T-helper 9 cell (primary cell): ENCODE measurements at regions not wholly inside any gene's neighbourhood (a gene's known extent, or its start where the extent isn't known, plus 50 kb on each side); places are given as distances from the start of the nearest gene placed in this dataset.

Source experiments
- DNase-seq: peaks from one replicate; pipeline ENCODE4 v3.0.0-alpha.2; 2020

- DNase-seq: no peak
These were observed 167.5 kb upstream of the UMPS start for GRCh38 chr3:124562769-124563168.

- DNase-seq: no peak
These were observed 166.9 kb upstream of the UMPS start for GRCh38 chr3:124563376-124563775.

GRCh38 chr3:124565013-124565412 is 165.2 kb upstream of the UMPS start:
- DNase-seq: peak; percentile 32

GRCh38 chr3:124565551-124565950 is 164.7 kb upstream of the UMPS start:
- no peak for DNase-seq

GRCh38 chr3:124566701-124567100 is 163.6 kb upstream of the UMPS start:
- DNase-seq: no peak

- no peak for DNase-seq
These were observed 163.1 kb upstream of the UMPS start for GRCh38 chr3:124567179-124567578.

- DNase-seq: no peak
These were observed 160.5 kb upstream of the UMPS start for GRCh38 chr3:124569761-124570160.

GRCh38 chr3:124570232-124570631 is 160.0 kb upstream of the UMPS start:
- DNase-seq: no peak

- DNase-seq: no peak
These were observed 157.3 kb upstream of the UMPS start for GRCh38 chr3:124572851-124573405.

- DNase-seq: no peak
These were observed 156.2 kb upstream of the UMPS start for GRCh38 chr3:124574012-124574411.

- no peak for DNase-seq
These were observed 153.4 kb upstream of the UMPS start for GRCh38 chr3:124576565-124577493.

- DNase-seq: no peak
These were observed 152.6 kb upstream of the UMPS start for GRCh38 chr3:124577494-124578167.

GRCh38 chr3:124579641-124580040 is 150.6 kb upstream of the UMPS start:
- DNase-seq: no peak

- no peak for DNase-seq
These were observed 148.1 kb upstream of the UMPS start for GRCh38 chr3:124582196-124582595.

- no peak for DNase-seq
These were observed 147.4 kb upstream of the UMPS start for GRCh38 chr3:124582621-124583395.

- no peak for DNase-seq
These were observed 146.1 kb upstream of the UMPS start for GRCh38 chr3:124584245-124584551.

GRCh38 chr3:124584552-124585391 is 145.5 kb upstream of the UMPS start:
- DNase-seq: peak; percentile 4

GRCh38 chr3:124586126-124587052 is 143.9 kb upstream of the UMPS start:
- no peak for DNase-seq

GRCh38 chr3:124587053-124587408 is 143.2 kb upstream of the UMPS start:
- DNase-seq: no peak

GRCh38 chr3:124588036-124588435 is 142.2 kb upstream of the UMPS start:
- DNase-seq: no peak

GRCh38 chr3:124588794-124589193 is 141.5 kb upstream of the UMPS start:
- DNase-seq: no peak
